K562 (cell line): ENCODE measurements at regions not wholly inside any gene's neighbourhood (a gene's known extent, or its start where the extent isn't known, plus 50 kb on each side); places are given as distances from the start of the nearest gene placed in this dataset.

Source experiments
- ATAC-seq: fragments of 200-7000 bp; cut with Tn5 transposase; 3 replicates; pipeline ENCODE4 v1.9.1; 2020; ENCODE audit warnings: moderate library complexity
- BruUV-seq: library from RNA; stranded (reverse); fragments of 400-500 nt; replicated peaks from 2 replicates; lab custom pipeline; 2021; lab: Mats Ljungman, UMichigan
- CTCF ChIA-PET: fragments of 300-600 bp; formaldehyde crosslinking; extraction: SDS; loops from one replicate; lab custom pipeline; 2021; ENCODE audit warnings: low intra/inter-chr PET ratio; lab: Yijun Ruan, JAX
- POLR2A ChIA-PET: fragments of 300-600, 350-650 bp; sonication (Branson Sonifier 250); formaldehyde crosslinking; extraction: SDS; loops from one replicate; lab custom pipeline; 2021; ENCODE audit warnings: antibody characterized with exemption, inconsistent platforms; lab: Yijun Ruan, JAX
- DNase-seq, 4 experiments: peaks; one replicate each; pipeline versions ENCODE4 v3.0.0 to v3.0.0-alpha.2; 2011 to 2018; ENCODE audit warnings: low spot score in 3 of 4, mixed read lengths in 3 of 4; ENCODE audit errors: extremely low read depth in 1 of 4
- FAIRE-seq: peaks from 2 replicates; lab custom pipeline; 2011; peaks lifted over from hg19 to GRCh38; lab: Jason Lieb, UNC
- H2AFZ ChIP-seq: 2 replicates; pipeline ENCODE4 v1.6.0; 2011; ENCODE audit warnings: low read depth, low read length, control low read depth, inconsistent platforms
- H3K27ac ChIP-seq: fragments of 200-600 bp; 3 replicates; pipeline ENCODE4 v1.8.0; 2011; ENCODE audit warnings: low read depth, mild to moderate bottlenecking, control low read depth, inconsistent platforms, low read length, moderate library complexity, mixed read lengths; ENCODE audit errors: extremely low read depth
- H3K27me3 ChIP-seq, 2 experiments: fragments of 300-600 bp in 1 of 2; 2 replicates in 1 of 2; 3 replicates in 1 of 2; pipeline versions ENCODE4 v1.6.0 to v1.8.0; 2011; ENCODE audit warnings: inconsistent platforms in 2 of 2, low read length in 2 of 2, mild to moderate bottlenecking in 1 of 2, mixed read lengths in 1 of 2, moderate library complexity in 1 of 2; ENCODE audit not compliant: control insufficient read depth in 2 of 2, insufficient read depth in 2 of 2
- H3K36me3 ChIP-seq: fragments of 300-600 bp; 3 replicates; pipeline ENCODE4 v1.8.0; 2011; ENCODE audit warnings: mild to moderate bottlenecking, low read length, inconsistent platforms; ENCODE audit not compliant: control insufficient read depth, insufficient read depth
- H3K4me1 ChIP-seq, 2 experiments: fragments of 200-600 bp in 1 of 2; replicated peaks in 1 of 2; 2 replicates in 1 of 2; 3 replicates in 1 of 2; pipeline versions ENCODE4 v1.5.1 to v1.8.0; 2011; ENCODE audit warnings: inconsistent platforms in 2 of 2, low read length in 2 of 2, mild to moderate bottlenecking in 1 of 2, mixed read lengths in 1 of 2, moderate library complexity in 1 of 2; ENCODE audit not compliant: control insufficient read depth in 2 of 2, insufficient read depth in 2 of 2
- H3K4me2 ChIP-seq: 2 replicates; pipeline ENCODE4 v1.6.1; 2011; ENCODE audit warnings: low read length, control low read depth, inconsistent platforms, mixed read lengths; ENCODE audit not compliant: insufficient read depth
- H3K4me3 ChIP-seq: fragments of 200-600 bp; sonication (generic), shearing (Covaris generic); 2 replicates; pipeline ENCODE4 v1.5.1; 2016; ENCODE audit warnings: control low read depth, inconsistent platforms
- H3K79me2 ChIP-seq: fragments of 200-600 bp; 3 replicates; pipeline ENCODE4 v1.8.0; 2011; ENCODE audit warnings: low read length, inconsistent platforms; ENCODE audit not compliant: control insufficient read depth, insufficient read depth
- H3K9ac ChIP-seq, 2 experiments: 2 replicates each; pipeline versions ENCODE4 v1.6.0 to v1.6.1; 2011; ENCODE audit warnings: low read depth in 2 of 2, low read length in 2 of 2, control low read depth in 1 of 2, inconsistent platforms in 1 of 2, mild to moderate bottlenecking in 1 of 2, mixed read lengths in 1 of 2; ENCODE audit not compliant: insufficient read depth in 1 of 2
- H3K9me1 ChIP-seq: one replicate; pipeline ENCODE4 v1.6.0; 2011; ENCODE audit warnings: inconsistent platforms, mild to moderate bottlenecking, low read length, moderate library complexity; ENCODE audit not compliant: control insufficient read depth, insufficient read depth
- H3K9me3 ChIP-seq: replicated peaks from 2 replicates; pipeline ENCODE4 v1.5.1; 2011; ENCODE audit warnings: low read depth, low read length, inconsistent platforms; ENCODE audit not compliant: control insufficient read depth, insufficient read depth
- H4K20me1 ChIP-seq: replicated peaks from 2 replicates; pipeline ENCODE4 v1.6.1; 2011; ENCODE audit warnings: low read length, inconsistent platforms, mixed read lengths; ENCODE audit not compliant: control insufficient read depth, insufficient read depth
- ATF7 ChIP-seq: fragments of 450-650 bp; IDR thresholded peaks from 2 replicates; pipeline ENCODE4 v1.7.1; 2014; ENCODE audit warnings: mild to moderate bottlenecking, moderate library complexity
- MAFG ChIP-seq: fragments of 450-650 bp; conservative IDR thresholded peaks from 2 replicates; pipeline ENCODE4 v1.6.1; 2016; ENCODE audit warnings: missing genetic modification characterization, missing compliant biosample characterization
- PRMT5 ChIP-seq: sonication (generic); formaldehyde crosslinking; IDR thresholded peaks from 2 replicates; pipeline ENCODE4 v1.5.0; 2020; ENCODE audit warnings: missing genetic modification reagents
- RBM14 ChIP-seq: fragments of 200-400 bp; formaldehyde crosslinking; IDR thresholded peaks from 2 replicates; pipeline ENCODE4 v1.6.1; 2018; ENCODE audit warnings: low read depth, mild to moderate bottlenecking, low read length, moderate library complexity, borderline replicate concordance; ENCODE audit not compliant: insufficient read depth
- SAFB ChIP-seq: fragments of 200-400 bp; formaldehyde crosslinking; IDR thresholded peaks from 2 replicates; pipeline ENCODE4 v1.6.1; 2017; ENCODE audit warnings: low read depth, low read length, borderline replicate concordance
- SRSF9 ChIP-seq: fragments of 200-400 bp; formaldehyde crosslinking; IDR thresholded peaks from 2 replicates; pipeline ENCODE4 v1.6.1; 2017; ENCODE audit warnings: low read depth, low read length, borderline replicate concordance
- WGBS: fragments of 100-300 bp; shearing (Covaris generic); methylation state at CpG from one replicate; pipeline ENCODE4 v1.1.6; 2016; ENCODE audit warnings: low coverage, mixed read lengths; ENCODE audit not compliant: insufficient coverage; ENCODE audit errors: missing lambda C conversion rate; 5-methylcytosine and 5-hydroxymethylcytosine counted together
- in situ Hi-C: fragments of 300-500 bp; cut with MboI; formaldehyde crosslinking; loops from 4 replicates; pipeline ENCODE4 v1.15.0; 2018; ENCODE audit warnings: inconsistent platforms, mixed read lengths
- intact Hi-C: fragments of 100-400 bp; cut with micrococcal nuclease; formaldehyde crosslinking; loops from 2 replicates; pipeline ENCODE4 v1.14.2; 2022
- TF ChIP-seq, protein P1 (sequence below): fragments of 250-450 bp; sonication (Bioruptor Pico); IDR thresholded peaks from 2 replicates; pipeline ENCODE4 v1.4.0; 2020; ENCODE audit warnings: mild to moderate bottlenecking, moderate library complexity
- TF ChIP-seq, protein P2 (sequence below): sonication (generic); formaldehyde crosslinking; IDR thresholded peaks from 2 replicates; pipeline ENCODE4 v1.8.1; 2023; ENCODE audit warnings: mild to moderate bottlenecking, missing genetic modification reagents
- TF ChIP-seq, protein P3 (sequence below): fragments of 450-650 bp; IDR thresholded peaks from 2 replicates; pipeline ENCODE4 v1.6.1; 2014; ENCODE audit warnings: low read depth, mild to moderate bottlenecking, moderate library complexity, borderline replicate concordance

DNA sequence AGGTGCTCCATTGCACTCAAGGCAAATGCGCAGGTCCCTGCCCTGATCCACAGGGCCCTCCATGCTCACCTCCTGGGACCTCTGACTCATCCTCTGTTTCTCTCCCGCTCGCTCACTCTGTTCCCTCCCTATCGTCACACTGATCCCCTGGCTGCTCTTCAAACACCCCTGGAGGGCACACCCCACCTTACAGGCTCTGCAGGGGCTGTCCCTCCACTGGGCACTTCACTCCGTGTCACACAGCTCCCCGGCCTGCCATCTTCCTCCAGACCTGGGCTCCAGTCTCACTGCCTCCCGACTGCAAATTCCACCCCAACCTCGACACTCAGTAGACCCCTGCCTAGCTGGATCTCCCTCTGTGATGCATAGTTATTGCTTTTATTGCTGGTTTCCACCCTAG, 91.5 kb upstream of the PRDM11 start:
- Histone ChIP-seq H3K27me3 (peaks cover 0 to 36% of the 10 kb centered on the region in 2 experiments; a peak in 3 of 5 replicates), H3K4me1 (no peaks in the 10 kb centered on the region), H3K27ac (no peak overlapping the region), H3K36me3 (no peaks in the 10 kb centered on the region), H3K9me1 (no peaks in the 10 kb centered on the region), H2AFZ (no peak overlapping the region), H4K20me1 (no peaks in the 10 kb centered on the region), H3K9ac (no peak overlapping the region), H3K79me2 (no peaks in the 10 kb centered on the region), H3K4me2 (no peak overlapping the region), H3K4me3 (no peak overlapping the region), H3K9me3 (no peaks in the 10 kb centered on the region)
- FAIRE-seq = no peak
- no peak for DNase-seq
- in situ Hi-C loops = no loop called here
- 4% methylated on average over 8 of the region's 8 CpGs for WGBS
- intact Hi-C loops = no loop called here
- BruUV-seq = no TSS peak
- POLR2A ChIA-PET = no interaction called here
- TF ChIP-seq ATF7 (no peak), MAFG (tag) (peak; percentile 2; the same call in 1 of the 2 replicates)
- CTCF ChIA-PET = no interaction called here
- no peak for ATAC-seq

DNA sequence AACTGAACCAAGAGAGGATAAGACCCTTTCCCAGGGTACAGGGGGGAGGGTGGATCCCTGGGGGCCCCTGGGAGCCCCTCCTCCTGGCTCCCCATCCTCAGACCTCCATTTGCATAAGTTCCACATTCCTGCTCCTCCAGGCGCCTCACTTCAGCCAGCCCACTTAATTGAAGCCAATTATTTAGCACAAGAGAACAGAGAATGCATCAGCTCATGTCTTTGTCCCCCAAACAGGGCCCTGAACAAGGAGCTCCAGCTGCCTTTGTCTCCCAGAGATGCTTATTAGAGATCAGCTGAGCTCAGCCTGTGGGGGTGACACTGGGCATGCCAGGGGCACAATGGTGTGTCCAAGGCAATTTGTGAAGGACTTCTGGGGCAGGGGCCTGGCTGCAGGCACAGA, 89.9 kb upstream of the PRDM11 start:
- no peaks in the 10 kb centered on the region for H4K20me1 ChIP-seq
- ATAC-seq (no peak), DNase-seq (no peak), FAIRE-seq (no peak)
- no peaks in the 10 kb centered on the region for H3K36me3 ChIP-seq
- 0% methylated on average over 1 of the region's 1 CpG for WGBS
- no peaks in the 10 kb centered on the region for H3K4me1 ChIP-seq
- ChIA-PET CTCF (no interaction called here), POLR2A (no interaction called here)
- no peak overlapping the region for H3K27ac ChIP-seq
- H3K9me3 ChIP-seq = no peaks in the 10 kb centered on the region
- H3K9ac ChIP-seq = no peak overlapping the region
- no peaks in the 10 kb centered on the region for H3K79me2 ChIP-seq
- H3K4me2 ChIP-seq = no peak overlapping the region
- H3K27me3 ChIP-seq = peaks cover 2 to 35% of the 10 kb centered on the region in 2 experiments; a peak in 4 of 5 replicates
- no peaks in the 10 kb centered on the region for H3K9me1 ChIP-seq
- H3K4me3 ChIP-seq = no peak overlapping the region
- no TSS peak for BruUV-seq
- H2AFZ ChIP-seq = no peak overlapping the region
- in situ Hi-C loops = no loop called here
- intact Hi-C loops = no loop called here
- TF ChIP-seq, protein P1, sequence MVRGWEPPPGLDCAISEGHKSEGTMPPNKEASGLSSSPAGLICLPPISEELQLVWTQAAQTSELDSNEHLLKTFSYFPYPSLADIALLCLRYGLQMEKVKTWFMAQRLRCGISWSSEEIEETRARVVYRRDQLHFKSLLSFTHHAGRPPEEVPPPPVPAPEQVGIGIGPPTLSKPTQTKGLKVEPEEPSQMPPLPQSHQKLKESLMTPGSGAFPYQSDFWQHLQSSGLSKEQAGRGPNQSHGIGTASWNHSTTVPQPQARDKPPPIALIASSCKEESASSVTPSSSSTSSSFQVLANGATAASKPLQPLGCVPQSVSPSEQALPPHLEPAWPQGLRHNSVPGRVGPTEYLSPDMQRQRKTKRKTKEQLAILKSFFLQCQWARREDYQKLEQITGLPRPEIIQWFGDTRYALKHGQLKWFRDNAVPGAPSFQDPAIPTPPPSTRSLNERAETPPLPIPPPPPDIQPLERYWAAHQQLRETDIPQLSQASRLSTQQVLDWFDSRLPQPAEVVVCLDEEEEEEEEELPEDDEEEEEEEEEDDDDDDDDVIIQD = no peak
- no peak for TF ChIP-seq SRSF9
- TF ChIP-seq, protein P2, sequence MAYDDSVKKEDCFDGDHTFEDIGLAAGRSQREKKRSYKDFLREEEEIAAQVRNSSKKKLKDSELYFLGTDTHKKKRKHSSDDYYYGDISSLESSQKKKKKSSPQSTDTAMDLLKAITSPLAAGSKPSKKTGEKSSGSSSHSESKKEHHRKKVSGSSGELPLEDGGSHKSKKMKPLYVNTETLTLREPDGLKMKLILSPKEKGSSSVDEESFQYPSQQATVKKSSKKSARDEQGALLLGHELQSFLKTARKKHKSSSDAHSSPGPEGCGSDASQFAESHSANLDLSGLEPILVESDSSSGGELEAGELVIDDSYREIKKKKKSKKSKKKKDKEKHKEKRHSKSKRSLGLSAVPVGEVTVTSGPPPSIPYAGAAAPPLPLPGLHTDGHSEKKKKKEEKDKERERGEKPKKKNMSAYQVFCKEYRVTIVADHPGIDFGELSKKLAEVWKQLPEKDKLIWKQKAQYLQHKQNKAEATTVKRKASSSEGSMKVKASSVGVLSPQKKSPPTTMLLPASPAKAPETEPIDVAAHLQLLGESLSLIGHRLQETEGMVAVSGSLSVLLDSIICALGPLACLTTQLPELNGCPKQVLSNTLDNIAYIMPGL (CRISPR knock-in tag) = no peak
- TF ChIP-seq SAFB = no peak
- TF ChIP-seq, protein P3, sequence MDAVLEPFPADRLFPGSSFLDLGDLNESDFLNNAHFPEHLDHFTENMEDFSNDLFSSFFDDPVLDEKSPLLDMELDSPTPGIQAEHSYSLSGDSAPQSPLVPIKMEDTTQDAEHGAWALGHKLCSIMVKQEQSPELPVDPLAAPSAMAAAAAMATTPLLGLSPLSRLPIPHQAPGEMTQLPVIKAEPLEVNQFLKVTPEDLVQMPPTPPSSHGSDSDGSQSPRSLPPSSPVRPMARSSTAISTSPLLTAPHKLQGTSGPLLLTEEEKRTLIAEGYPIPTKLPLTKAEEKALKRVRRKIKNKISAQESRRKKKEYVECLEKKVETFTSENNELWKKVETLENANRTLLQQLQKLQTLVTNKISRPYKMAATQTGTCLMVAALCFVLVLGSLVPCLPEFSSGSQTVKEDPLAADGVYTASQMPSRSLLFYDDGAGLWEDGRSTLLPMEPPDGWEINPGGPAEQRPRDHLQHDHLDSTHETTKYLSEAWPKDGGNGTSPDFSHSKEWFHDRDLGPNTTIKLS = no peak
- no peak for TF ChIP-seq PRMT5
- no peak for TF ChIP-seq RBM14
